Natural killer cell (primary cell): ENCODE measurements at regions not wholly inside any gene's neighbourhood (a gene's known extent, or its start where the extent isn't known, plus 50 kb on each side); places are given as distances from the start of the nearest gene placed in this dataset.

ENCODE experiments used
- ATAC-seq, 3 donors: fragments of 150-1000 bp in 2 of 3; fragments of 200-7000 bp in 1 of 3; cut with Tn5 transposase; 1 replicate in 1 of 3; 2 replicates in 2 of 3; pipeline ENCODE4 v1.10.0; 2021; ENCODE audit warnings: mild to moderate bottlenecking in 2 of 3, moderate library complexity in 2 of 3
- DNase-seq, 2 donors: peaks; one replicate each; pipeline versions ENCODE4 v3.0.0 to v3.0.0-alpha.2; 2013 to 2021; ENCODE audit warnings: mixed read lengths in 1 of 2
- H3K27ac ChIP-seq: one replicate; pipeline ENCODE4 v1.5.1; 2013; ENCODE audit warnings: mild to moderate bottlenecking, low read length
- H3K27me3 ChIP-seq: one replicate; pipeline ENCODE4 v1.6.1; 2013; ENCODE audit warnings: low read length; ENCODE audit not compliant: control insufficient read depth, insufficient read depth
- H3K36me3 ChIP-seq: one replicate; pipeline ENCODE4 v1.6.1; 2013; ENCODE audit warnings: low read length; ENCODE audit not compliant: control insufficient read depth, insufficient read depth
- H3K4me1 ChIP-seq: one replicate; pipeline ENCODE4 v1.6.1; 2013; ENCODE audit warnings: low read length; ENCODE audit not compliant: control insufficient read depth, insufficient read depth
- H3K4me3 ChIP-seq: one replicate; pipeline ENCODE4 v1.5.1; 2013; ENCODE audit warnings: low read length
- H3K9me3 ChIP-seq: one replicate; pipeline ENCODE4 v1.6.1; 2013; ENCODE audit warnings: low read length; ENCODE audit not compliant: control insufficient read depth, insufficient read depth
- H3K27ac Mint-ChIP-seq, 2 donors: one replicate each; pipeline ENCODE4 v1.8.0; 2022; ENCODE audit warnings: mild to moderate bottlenecking in 2 of 2, mixed read lengths in 2 of 2, moderate library complexity in 1 of 2
- H3K27me3 Mint-ChIP-seq, 2 donors: one replicate each; pipeline ENCODE4 v1.8.0; 2022; ENCODE audit warnings: low read depth in 2 of 2, mixed read lengths in 2 of 2
- H3K36me3 Mint-ChIP-seq: one replicate; pipeline ENCODE4 v1.8.0; 2022; ENCODE audit warnings: mixed read lengths
- H3K4me1 Mint-ChIP-seq, 2 donors: one replicate each; pipeline ENCODE4 v1.8.0; 2022; ENCODE audit warnings: mixed read lengths in 2 of 2
- H3K4me3 Mint-ChIP-seq: one replicate; pipeline ENCODE4 v1.8.0; 2022; ENCODE audit warnings: mild to moderate bottlenecking, moderate library complexity, mixed read lengths
- H3K9me3 Mint-ChIP-seq, 2 donors: one replicate each; pipeline ENCODE4 v1.8.0; 2022; ENCODE audit warnings: mixed read lengths in 2 of 2
- CTCF ChIP-seq: fragments of 200-600 bp; IDR thresholded peaks from one replicate; pipeline ENCODE4 v1.8.0; 2022; ENCODE audit warnings: antibody characterized with exemption
- WGBS: methylation state at CpG from one replicate; pipeline ENCODE4 v1.1.7; 2013; ENCODE audit warnings: missing lambda C conversion rate; ENCODE audit not compliant: insufficient coverage; 5-methylcytosine and 5-hydroxymethylcytosine counted together
- intact Hi-C: fragments of 100-400 bp; cut with micrococcal nuclease; formaldehyde crosslinking; loops from one replicate; pipeline ENCODE4 v1.14.2; 2022

- H3K27me3 ChIP-seq, result no peaks in the 10 kb centered on the region
- H3K27me3 Mint-ChIP-seq, result no peaks in the 10 kb centered on the region
- intact Hi-C loops, result no loop called here
- ATAC-seq (no peak), DNase-seq (no peak)
- H3K9me3 Mint-ChIP-seq, result peaks cover 4 to 9% of the 10 kb centered on the region in 2 donors
- H3K36me3 Mint-ChIP-seq, result no peaks in the 10 kb centered on the region
- H3K36me3 ChIP-seq, result no peaks in the 10 kb centered on the region
- no peaks in the 10 kb centered on the region for H3K4me1 Mint-ChIP-seq
- no peak overlapping the region for H3K27ac ChIP-seq
- TF ChIP-seq CTCF, result no peak
- 100% methylated on average over 1 of the region's 1 CpG for WGBS
- no peak overlapping the region for H3K4me3 Mint-ChIP-seq
- H3K9me3 ChIP-seq, result no peaks in the 10 kb centered on the region
- no peak overlapping the region for H3K4me3 ChIP-seq
- no peaks in the 10 kb centered on the region for H3K4me1 ChIP-seq
- H3K27ac Mint-ChIP-seq, result no peak overlapping the region
Observed at GRCh38 chr18:42163321-42163720, 208.3 kb downstream of the PIK3C3 start.

- H3K9me3 ChIP-seq, result no peaks in the 10 kb centered on the region
- H3K27ac Mint-ChIP-seq, result no peak overlapping the region
- H3K4me1 Mint-ChIP-seq, result no peaks in the 10 kb centered on the region
- no peak overlapping the region for H3K4me3 ChIP-seq
- H3K9me3 Mint-ChIP-seq, result peaks cover 3 to 9% of the 10 kb centered on the region in 2 donors
- H3K27ac ChIP-seq, result no peak overlapping the region
- no peaks in the 10 kb centered on the region for H3K4me1 ChIP-seq
- intact Hi-C loops, result no loop called here
- no peaks in the 10 kb centered on the region for H3K36me3 Mint-ChIP-seq
- H3K4me3 Mint-ChIP-seq, result no peak overlapping the region
- H3K27me3 Mint-ChIP-seq, result no peaks in the 10 kb centered on the region
- ATAC-seq (no peak), DNase-seq (no peak)
- no peaks in the 10 kb centered on the region for H3K36me3 ChIP-seq
- WGBS, result 92% methylated on average over 1 of the region's 1 CpG
- H3K27me3 ChIP-seq, result no peaks in the 10 kb centered on the region
- TF ChIP-seq CTCF, result no peak
Observed at GRCh38 chr18:42164556-42164955, 209.5 kb downstream of the PIK3C3 start.

GRCh38 chr18:42165922-42166513 is 211.0 kb downstream of the PIK3C3 start:
- no peak for TF ChIP-seq CTCF
- Mint-ChIP-seq H3K36me3 (no peaks in the 10 kb centered on the region), H3K4me3 (no peak overlapping the region), H3K9me3 (peaks cover 3 to 9% of the 10 kb centered on the region in 2 donors), H3K27me3 (no peaks in the 10 kb centered on the region), H3K27ac (no peak overlapping the region), H3K4me1 (no peaks in the 10 kb centered on the region)
- DNase-seq (no peak), ATAC-seq (no peak)
- Histone ChIP-seq H3K27me3 (no peaks in the 10 kb centered on the region), H3K4me1 (no peaks in the 10 kb centered on the region), H3K36me3 (no peaks in the 10 kb centered on the region), H3K4me3 (no peak overlapping the region), H3K27ac (no peak overlapping the region), H3K9me3 (no peaks in the 10 kb centered on the region)
- intact Hi-C loops, result no loop called here
- WGBS, result 50% methylated on average over 1 of the region's 1 CpG

GRCh38 chr18:42168487-42168886 is 213.5 kb downstream of the PIK3C3 start:
- DNase-seq (no peak), ATAC-seq (no peak)
- Histone ChIP-seq H3K27ac (no peak overlapping the region), H3K36me3 (no peaks in the 10 kb centered on the region), H3K27me3 (no peaks in the 10 kb centered on the region), H3K4me1 (no peaks in the 10 kb centered on the region), H3K4me3 (no peak overlapping the region), H3K9me3 (no peaks in the 10 kb centered on the region)
- H3K4me3 Mint-ChIP-seq, result no peak overlapping the region
- H3K9me3 Mint-ChIP-seq, result peaks cover 3 to 9% of the 10 kb centered on the region in 2 donors
- H3K27ac Mint-ChIP-seq, result no peak overlapping the region
- intact Hi-C loops, result no loop called here
- TF ChIP-seq CTCF, result no peak
- 100% methylated on average over 2 of the region's 2 CpGs for WGBS
- no peaks in the 10 kb centered on the region for H3K4me1 Mint-ChIP-seq
- no peaks in the 10 kb centered on the region for H3K36me3 Mint-ChIP-seq
- no peaks in the 10 kb centered on the region for H3K27me3 Mint-ChIP-seq
